HepG2 (cell line): ENCODE measurements at regions not wholly inside any gene's neighbourhood (a gene's known extent, or its start where the extent isn't known, plus 50 kb on each side); places are given as distances from the start of the nearest gene placed in this dataset.

Experiments
- ATAC-seq: fragments of 200-7000 bp; cut with Tn5 transposase; 3 replicates; pipeline ENCODE4 v1.9.1; 2020; ENCODE audit warnings: mild to moderate bottlenecking, moderate library complexity
- BruUV-seq: library from RNA; stranded (reverse); fragments of 400-500 nt; replicated peaks from 2 replicates; lab custom pipeline; 2021; lab: Mats Ljungman, UMichigan
- CTCF ChIA-PET: fragments of 300-600 bp; formaldehyde crosslinking; extraction: SDS; loops from one replicate; lab custom pipeline; 2021; ENCODE audit warnings: low total read pairs, inconsistent platforms, low intra/inter-chr PET ratio; lab: Yijun Ruan, JAX
- POLR2A ChIA-PET: fragments of 350-600 bp; sonication (Branson Sonifier 250); formaldehyde crosslinking; loops from one replicate; lab custom pipeline; 2020; ENCODE audit warnings: antibody characterized with exemption, inconsistent platforms; lab: Yijun Ruan, JAX
- DNase-seq: peaks from one replicate; pipeline ENCODE4 v3.0.0-alpha.2; 2015; ENCODE audit warnings: low spot score
- FAIRE-seq: peaks from 3 replicates; lab custom pipeline; 2011; peaks lifted over from hg19 to GRCh38; lab: Jason Lieb, UNC
- H2AFZ ChIP-seq: one replicate; pipeline ENCODE4 v1.6.1; 2011; ENCODE audit warnings: low read length, inconsistent platforms
- H3K27ac ChIP-seq: fragments of 300-600 bp; 3 replicates; pipeline ENCODE4 v1.8.0; 2011; ENCODE audit warnings: mixed run types, mild to moderate bottlenecking, mixed read lengths, low read length, inconsistent platforms; ENCODE audit not compliant: insufficient read depth; ENCODE audit errors: extremely low read length
- H3K27me3 ChIP-seq, 2 experiments: fragments of 200-600 bp in 1 of 2; 2 replicates in 1 of 2; 3 replicates in 1 of 2; pipeline versions ENCODE4 v1.6.0 to v1.8.0; 2011; ENCODE audit warnings: low read length in 2 of 2, mild to moderate bottlenecking in 2 of 2, moderate library complexity in 2 of 2, inconsistent platforms in 1 of 2; ENCODE audit not compliant: insufficient read depth in 2 of 2, control insufficient read depth in 1 of 2
- H3K36me3 ChIP-seq, 2 experiments: fragments of 200-600 bp in 1 of 2; replicated peaks in 1 of 2; 2 replicates in 1 of 2; 3 replicates in 1 of 2; pipeline versions ENCODE4 v1.5.1 to v1.8.0; 2011; ENCODE audit warnings: low read length in 2 of 2, inconsistent platforms in 1 of 2; ENCODE audit not compliant: insufficient read depth in 2 of 2, control insufficient read depth in 1 of 2
- H3K4me1 ChIP-seq: 2 replicates; pipeline ENCODE4 v1.5.1; 2012; ENCODE audit warnings: low read length, inconsistent platforms; ENCODE audit not compliant: insufficient read depth
- H3K4me2 ChIP-seq: 2 replicates; pipeline ENCODE4 v1.6.0; 2011; ENCODE audit warnings: low read depth, low read length, inconsistent platforms
- H3K4me3 ChIP-seq, 3 experiments: fragments of 200-600 bp in 1 of 3; sonication (generic), shearing (Covaris generic) in 1 of 3; replicated peaks in 1 of 3; 2 replicates each; pipeline ENCODE4 v1.5.1; 2011 to 2016; ENCODE audit warnings: low read length in 3 of 3, inconsistent platforms in 2 of 3, low read depth in 2 of 3, mild to moderate bottlenecking in 2 of 3, control low read depth in 1 of 3, mixed read lengths in 1 of 3; ENCODE audit not compliant: insufficient read depth in 1 of 3
- H3K79me2 ChIP-seq: one replicate; pipeline ENCODE4 v1.6.1; 2011; ENCODE audit warnings: low read length, inconsistent platforms; ENCODE audit not compliant: insufficient read depth
- H3K9ac ChIP-seq: 2 replicates; pipeline ENCODE4 v1.6.0; 2011; ENCODE audit warnings: mild to moderate bottlenecking, low read depth, low read length, inconsistent platforms; ENCODE audit not compliant: insufficient read depth
- H3K9me3 ChIP-seq: 2 replicates; pipeline ENCODE4 v1.5.1; 2012; ENCODE audit warnings: mild to moderate bottlenecking, low read length
- H4K20me1 ChIP-seq: 2 replicates; pipeline ENCODE4 v1.6.0; 2011; ENCODE audit warnings: inconsistent platforms, mild to moderate bottlenecking, low read length, moderate library complexity; ENCODE audit not compliant: insufficient read depth
- KLF6 ChIP-seq: IDR thresholded peaks from 2 replicates; pipeline ENCODE4 v1.8.0; 2016; ENCODE audit warnings: missing biosample characterization, missing genetic modification reagents
- LRRFIP1 ChIP-seq: sonication (generic); formaldehyde crosslinking; conservative IDR thresholded peaks from 2 replicates; pipeline ENCODE4 v1.4.0; 2020; ENCODE audit warnings: missing genetic modification reagents
- MYNN ChIP-seq: sonication (generic); formaldehyde crosslinking; IDR thresholded peaks from 2 replicates; pipeline ENCODE4 v1.4.0; 2020; ENCODE audit warnings: mild to moderate bottlenecking, low read depth, missing genetic modification reagents
- NCOA2 ChIP-seq: sonication (generic); formaldehyde crosslinking; IDR thresholded peaks from 2 replicates; pipeline ENCODE4 v1.8.0; 2022; ENCODE audit warnings: inconsistent platforms
- PBX3 ChIP-seq: sonication (generic); formaldehyde crosslinking; IDR thresholded peaks from 2 replicates; pipeline ENCODE4 v1.8.1; 2023; ENCODE audit warnings: missing genetic modification reagents, inconsistent platforms, borderline replicate concordance
- TCF12 ChIP-seq, 2 experiments: fragments of 450-650 bp in 1 of 2; sonication (generic) in 1 of 2; formaldehyde crosslinking in 1 of 2; IDR thresholded peaks; 2 replicates each; pipeline versions ENCODE4 v1.6.1 to v1.8.0; 2017 to 2022; ENCODE audit warnings: antibody characterized with exemption in 1 of 2, mild to moderate bottlenecking in 1 of 2, missing genetic modification reagents in 1 of 2, moderate library complexity in 1 of 2
- XRCC5 ChIP-seq: fragments of 200-400 bp; formaldehyde crosslinking; optimal IDR thresholded peaks from 2 replicates; pipeline ENCODE3; 2017; ENCODE audit warnings: mild to moderate bottlenecking, low read length
- ZNF598 ChIP-seq: sonication (generic); formaldehyde crosslinking; IDR thresholded peaks from 2 replicates; pipeline ENCODE4 v1.5.1; 2020; ENCODE audit warnings: mild to moderate bottlenecking, missing genetic modification reagents, borderline replicate concordance
- ZNF615 ChIP-seq: sonication (generic); formaldehyde crosslinking; IDR thresholded peaks from 2 replicates; pipeline ENCODE4 v1.5.0; 2020; ENCODE audit warnings: mild to moderate bottlenecking, missing genetic modification reagents, borderline replicate concordance
- ZNF644 ChIP-seq: IDR thresholded peaks from 2 replicates; pipeline ENCODE4 v1.6.1; 2016; ENCODE audit warnings: low read depth
- ZNF792 ChIP-seq: IDR thresholded peaks from 2 replicates; pipeline ENCODE4 v1.6.1; 2016
- ZSCAN22 ChIP-seq: sonication (generic); formaldehyde crosslinking; IDR thresholded peaks from 2 replicates; pipeline ENCODE4 v1.4.0; 2020; ENCODE audit warnings: mild to moderate bottlenecking, missing genetic modification reagents
- WGBS: methylation state at CpG from one replicate; pipeline ENCODE4 v1.1.6; 2017; ENCODE audit warnings: low lambda C conversion rate; 5-methylcytosine and 5-hydroxymethylcytosine counted together
- in situ Hi-C: cut with HindIII; loops from 2 replicates; pipeline ENCODE4 v1.10.0; 2017; ENCODE audit warnings: low pct_unique_long_range_greater_than_20kb; ENCODE audit not compliant: extremely low pct_ligation_motif_present
- intact Hi-C: fragments of 100-400 bp; cut with micrococcal nuclease; formaldehyde crosslinking; loops from one replicate; pipeline ENCODE4 v1.10.0; 2022; ENCODE audit not compliant: unreplicated experiment

DNA sequence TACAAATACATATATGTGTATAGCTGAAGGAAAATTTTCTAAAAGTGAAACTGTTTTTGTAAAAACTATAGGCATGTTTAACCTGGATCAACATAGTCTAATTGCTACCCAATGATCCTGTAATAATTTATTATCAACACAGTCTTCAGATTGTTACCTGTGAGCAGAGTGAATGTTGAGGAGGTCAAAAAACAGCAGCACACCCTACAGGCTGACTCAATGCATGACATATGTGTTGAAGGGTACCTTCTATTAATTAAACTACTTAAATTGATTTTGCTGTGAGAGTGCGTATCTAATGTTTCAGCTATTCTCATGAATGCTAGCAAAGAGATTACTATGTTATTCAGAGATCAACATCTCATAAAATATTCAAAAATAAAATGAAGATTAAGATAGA is 411.4 kb downstream of the TNS3 start:
- WGBS = 97% methylated on average over 1 of the region's 1 CpG
- BruUV-seq = no TSS peak
- H2AFZ ChIP-seq = no peak overlapping the region
- CTCF ChIA-PET = no interaction called here
- H3K36me3 ChIP-seq = no peaks in the 10 kb centered on the region
- H3K4me2 ChIP-seq = no peak overlapping the region
- 0 out of 2 replicates have a peak, but pooled peaks cover 5% of the 10 kb centered on the region for H3K9me3 ChIP-seq
- H3K27ac ChIP-seq = no peak overlapping the region
- ATAC-seq (no peak), FAIRE-seq (no peak), DNase-seq (no peak)
- intact Hi-C loops = loop anchor here (1.0 to 10.0 kb wide), 2 partner anchors 69 to 1016 kb away; no protein-coding TSS in a partner anchor
- H3K9ac ChIP-seq = no peak overlapping the region
- H3K27me3 ChIP-seq = no peaks in the 10 kb centered on the region
- no peaks in the 10 kb centered on the region for H4K20me1 ChIP-seq
- no peak overlapping the region for H3K4me3 ChIP-seq
- peaks cover 44% of the 10 kb centered on the region for H3K4me1 ChIP-seq
- POLR2A ChIA-PET = no interaction called here
- H3K79me2 ChIP-seq = no peaks in the 10 kb centered on the region
- TF ChIP-seq PBX3 (CRISPR knock-in tag) (no peak), ZNF644 (CRISPR knock-in tag) (no peak), ZNF615 (CRISPR knock-in tag) (no peak), MYNN (CRISPR knock-in tag) (no peak), KLF6 (no peak), XRCC5 (no peak), ZNF792 (CRISPR knock-in tag) (no peak), TCF12 (IDR thresholded peaks at IDR 0.05) (no peak), TCF12 (CRISPR knock-in tag; IDR thresholded peaks at IDR 0.05) (no peak), ZNF598 (CRISPR knock-in tag) (no peak), LRRFIP1 (no peak), ZSCAN22 (CRISPR knock-in tag) (no peak), NCOA2 (CRISPR knock-in tag) (no peak)
- in situ Hi-C loops = no loop called here
